ENCODE measurements at regions not wholly inside any gene's neighbourhood (a gene's known extent, or its start where the extent isn't known, plus 50 kb on each side); places are given as distances from the start of the nearest gene placed in this dataset.

DNA sequence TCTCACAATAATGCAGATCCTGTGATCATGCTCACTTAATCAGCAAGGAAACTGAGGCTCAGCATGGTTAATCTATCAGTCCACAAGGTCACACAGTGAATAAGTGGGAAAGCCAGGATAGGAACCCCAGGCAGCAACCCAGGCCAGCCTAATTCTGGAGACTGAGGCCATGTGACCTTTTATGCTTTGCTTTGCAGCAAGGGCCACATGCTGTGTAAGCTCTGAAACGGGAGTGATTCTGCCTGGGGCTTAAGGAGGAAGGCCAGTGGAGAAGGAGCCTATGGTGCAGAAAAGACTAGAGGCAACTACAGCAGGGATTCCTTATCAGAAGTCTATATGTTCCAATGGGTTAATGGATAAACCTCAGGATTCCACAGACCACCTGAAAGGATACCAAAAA lies 157.6 kb upstream of the PPP2R3A start:
- Histone ChIP-seq H3K27me3 (ENCODE audit: insufficient read depth, low read depth, low read length) (no peaks in the 10 kb centered on the region), H3K79me2 (replicated peaks; ENCODE audit: insufficient read depth, low read length) (no peaks in the 10 kb centered on the region), H3K9me3 (ENCODE audit: low read length) (no peaks in the 10 kb centered on the region), H3K9ac (ENCODE audit: low read length) (no peak overlapping the region), H3F3A (ENCODE audit: insufficient read depth, low read length, poor library complexity, severe bottlenecking) (no peaks in the 10 kb centered on the region), H2AFZ (ENCODE audit: low read depth, low read length) (no peak overlapping the region), H4K20me1 (ENCODE audit: insufficient read depth) (no peaks in the 10 kb centered on the region), H3K36me3 (ENCODE audit: insufficient read depth, low read length) (no peaks in the 10 kb centered on the region), H3K27ac (ENCODE audit: low read length) (no peak overlapping the region), H3K9me2 (ENCODE audit: insufficient read depth, low read length) (no peaks in the 10 kb centered on the region), H3K4me3 (ENCODE audit: low read length) (no peak overlapping the region), H3K4me2 (ENCODE audit: low read length) (no peak overlapping the region)
- TF ChIP-seq SMC3 (conservative IDR thresholded peaks at IDR 0.05; ENCODE audit: poor library complexity) (no peak), MXI1 (conservative IDR thresholded peaks at IDR 0.05; ENCODE audit: poor library complexity, severe bottlenecking) (no peak), EP300 (conservative IDR thresholded peaks at IDR 0.05; ENCODE audit: poor library complexity, severe bottlenecking) (no peak)

DNA sequence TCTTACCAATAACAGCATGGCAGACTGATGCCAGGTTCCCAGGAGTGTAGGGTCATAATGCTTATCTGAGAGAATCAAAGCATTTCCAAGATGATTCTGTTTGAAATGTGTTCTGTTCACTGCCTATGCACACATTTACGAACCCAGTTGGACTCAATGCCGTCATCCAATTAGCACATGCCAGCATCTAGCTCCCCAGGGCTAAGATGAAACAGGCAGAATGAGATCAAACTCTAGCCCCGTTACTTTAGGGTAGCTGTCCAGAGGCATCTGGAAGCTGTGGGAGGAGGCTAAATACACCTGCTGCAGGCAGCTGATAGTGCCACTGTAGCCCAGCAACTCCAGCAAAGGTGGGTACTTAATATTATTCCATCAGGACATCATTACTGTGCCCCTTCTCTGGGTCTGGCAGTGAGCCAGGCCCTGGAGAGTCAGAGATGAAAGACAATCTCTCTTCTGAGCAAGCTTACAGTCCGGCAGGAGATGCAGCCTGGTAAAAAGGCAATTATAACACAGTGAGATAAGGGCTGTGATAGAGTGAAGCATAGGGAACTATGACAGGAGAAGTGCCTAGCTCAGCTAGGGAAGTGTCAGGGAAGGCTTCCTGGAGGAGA lies 156.4 kb upstream of the PPP2R3A start:
- Histone ChIP-seq H3K9me2 (ENCODE audit: insufficient read depth, low read length) (no peaks in the 10 kb centered on the region), H3K36me3 (ENCODE audit: insufficient read depth, low read length) (no peaks in the 10 kb centered on the region), H2AFZ (ENCODE audit: low read depth, low read length) (no peak overlapping the region), H3K27ac (ENCODE audit: low read length) (no peak overlapping the region), H3K79me2 (replicated peaks; ENCODE audit: insufficient read depth, low read length) (no peaks in the 10 kb centered on the region), H3K9me3 (ENCODE audit: low read length) (no peaks in the 10 kb centered on the region), H4K20me1 (ENCODE audit: insufficient read depth) (no peaks in the 10 kb centered on the region), H3K27me3 (ENCODE audit: insufficient read depth, low read depth, low read length) (no peaks in the 10 kb centered on the region), H3K9ac (ENCODE audit: low read length) (no peak overlapping the region), H3K4me3 (ENCODE audit: low read length) (no peak overlapping the region), H3K4me2 (ENCODE audit: low read length) (no peak overlapping the region), H3F3A (ENCODE audit: insufficient read depth, low read length, poor library complexity, severe bottlenecking) (no peaks in the 10 kb centered on the region)
- TF ChIP-seq MXI1 (conservative IDR thresholded peaks at IDR 0.05; ENCODE audit: poor library complexity, severe bottlenecking) (no peak), RAD21 (conservative IDR thresholded peaks at IDR 0.05) (no peak)

GRCh38 chr3:135811651-135812050 lies 153.9 kb upstream of the PPP2R3A start:
- Histone ChIP-seq H3F3A (ENCODE audit: insufficient read depth, low read length, poor library complexity, severe bottlenecking) (no peaks in the 10 kb centered on the region), H3K9me3 (ENCODE audit: low read length) (no peaks in the 10 kb centered on the region), H3K36me3 (ENCODE audit: insufficient read depth, low read length) (no peaks in the 10 kb centered on the region), H3K4me2 (ENCODE audit: low read length) (no peak overlapping the region), H3K27me3 (ENCODE audit: insufficient read depth, low read depth, low read length) (no peaks in the 10 kb centered on the region), H3K27ac (ENCODE audit: low read length) (peak overlapping the region; percentile 6), H2AFZ (ENCODE audit: low read depth, low read length) (no peak overlapping the region), H4K20me1 (ENCODE audit: insufficient read depth) (no peaks in the 10 kb centered on the region), H3K9ac (ENCODE audit: low read length) (no peak overlapping the region), H3K9me2 (ENCODE audit: insufficient read depth, low read length) (no peaks in the 10 kb centered on the region), H3K4me3 (ENCODE audit: low read length) (no peak overlapping the region), H3K79me2 (replicated peaks; ENCODE audit: insufficient read depth, low read length) (no peaks in the 10 kb centered on the region)
- TF ChIP-seq REST (IDR thresholded peaks at IDR 0.05; ENCODE audit: borderline replicate concordance) (no peak), TAF1 (IDR thresholded peaks at IDR 0.05; ENCODE audit: low read depth) (no peak), SMC3 (conservative IDR thresholded peaks at IDR 0.05; ENCODE audit: poor library complexity) (no peak), EP300 (conservative IDR thresholded peaks at IDR 0.05; ENCODE audit: poor library complexity, severe bottlenecking) (no peak), POLR2AphosphoS5 (IDR thresholded peaks at IDR 0.05) (no peak), MXI1 (conservative IDR thresholded peaks at IDR 0.05; ENCODE audit: poor library complexity, severe bottlenecking) (no peak)
- TF ChIP-seq, protein P1, sequence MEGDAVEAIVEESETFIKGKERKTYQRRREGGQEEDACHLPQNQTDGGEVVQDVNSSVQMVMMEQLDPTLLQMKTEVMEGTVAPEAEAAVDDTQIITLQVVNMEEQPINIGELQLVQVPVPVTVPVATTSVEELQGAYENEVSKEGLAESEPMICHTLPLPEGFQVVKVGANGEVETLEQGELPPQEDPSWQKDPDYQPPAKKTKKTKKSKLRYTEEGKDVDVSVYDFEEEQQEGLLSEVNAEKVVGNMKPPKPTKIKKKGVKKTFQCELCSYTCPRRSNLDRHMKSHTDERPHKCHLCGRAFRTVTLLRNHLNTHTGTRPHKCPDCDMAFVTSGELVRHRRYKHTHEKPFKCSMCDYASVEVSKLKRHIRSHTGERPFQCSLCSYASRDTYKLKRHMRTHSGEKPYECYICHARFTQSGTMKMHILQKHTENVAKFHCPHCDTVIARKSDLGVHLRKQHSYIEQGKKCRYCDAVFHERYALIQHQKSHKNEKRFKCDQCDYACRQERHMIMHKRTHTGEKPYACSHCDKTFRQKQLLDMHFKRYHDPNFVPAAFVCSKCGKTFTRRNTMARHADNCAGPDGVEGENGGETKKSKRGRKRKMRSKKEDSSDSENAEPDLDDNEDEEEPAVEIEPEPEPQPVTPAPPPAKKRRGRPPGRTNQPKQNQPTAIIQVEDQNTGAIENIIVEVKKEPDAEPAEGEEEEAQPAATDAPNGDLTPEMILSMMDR (IDR thresholded peaks at IDR 0.05; ENCODE audit: poor library complexity, severe bottlenecking), result no peak

All from neural cell (in vitro differentiated cells).